GM21526 (cell line): ENCODE measurements at regions not wholly inside any gene's neighbourhood (a gene's known extent, or its start where the extent isn't known, plus 50 kb on each side); places are given as distances from the start of the nearest gene placed in this dataset.
"Not testable (repeated sequence)": the region's sequence is repeated elsewhere in the genome, so short reads cannot be mapped to it uniquely, and the experiment has no call there.

Experiments
- ATAC-seq: cut with Tn5 transposase; IDR thresholded peaks from one replicate; pipeline ENCODE4 v1.9.1; 2021; ENCODE audit warnings: moderate library complexity; ENCODE audit not compliant: unreplicated experiment, low FRiP score

DNA sequence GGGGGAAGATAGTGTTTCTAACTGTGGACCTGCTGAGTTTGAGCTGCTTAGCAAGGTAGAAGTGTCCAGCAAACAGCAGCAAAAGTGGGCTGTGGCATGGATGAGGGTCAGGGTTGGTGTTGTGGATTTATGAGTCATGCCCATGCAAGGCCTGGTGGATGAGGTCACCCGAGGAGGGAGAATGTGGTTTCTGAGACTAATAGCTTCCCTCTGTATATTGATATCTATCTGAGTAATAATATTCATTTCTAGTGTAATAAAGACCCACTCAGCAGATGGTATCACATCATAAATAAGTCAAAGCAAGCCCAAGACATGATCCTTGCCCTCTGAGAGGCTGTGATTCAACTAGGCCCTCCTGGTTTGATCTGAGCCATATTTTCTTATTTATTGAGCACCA, 597.8 kb upstream of the CLINT1 start:
- no peak for ATAC-seq

DNA sequence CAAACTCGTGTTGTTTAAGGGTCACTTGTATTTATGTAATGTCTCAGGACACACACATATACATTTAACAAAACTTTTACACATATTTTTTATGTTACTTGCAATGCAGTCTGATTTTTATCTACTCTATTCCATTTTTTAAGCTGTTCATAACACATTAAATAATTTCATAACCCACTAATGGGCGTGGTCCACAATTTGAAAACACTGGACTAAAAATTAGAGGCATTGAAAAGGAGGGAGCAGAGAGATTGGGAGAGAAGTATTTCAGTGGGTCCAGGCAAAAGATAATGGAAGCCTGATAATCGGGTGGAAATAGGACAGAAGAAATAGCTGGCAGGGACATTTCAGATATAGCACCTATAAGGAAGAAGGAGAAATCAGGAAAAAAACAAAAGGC, 597.3 kb upstream of the CLINT1 start:
- ATAC-seq = no peak

DNA sequence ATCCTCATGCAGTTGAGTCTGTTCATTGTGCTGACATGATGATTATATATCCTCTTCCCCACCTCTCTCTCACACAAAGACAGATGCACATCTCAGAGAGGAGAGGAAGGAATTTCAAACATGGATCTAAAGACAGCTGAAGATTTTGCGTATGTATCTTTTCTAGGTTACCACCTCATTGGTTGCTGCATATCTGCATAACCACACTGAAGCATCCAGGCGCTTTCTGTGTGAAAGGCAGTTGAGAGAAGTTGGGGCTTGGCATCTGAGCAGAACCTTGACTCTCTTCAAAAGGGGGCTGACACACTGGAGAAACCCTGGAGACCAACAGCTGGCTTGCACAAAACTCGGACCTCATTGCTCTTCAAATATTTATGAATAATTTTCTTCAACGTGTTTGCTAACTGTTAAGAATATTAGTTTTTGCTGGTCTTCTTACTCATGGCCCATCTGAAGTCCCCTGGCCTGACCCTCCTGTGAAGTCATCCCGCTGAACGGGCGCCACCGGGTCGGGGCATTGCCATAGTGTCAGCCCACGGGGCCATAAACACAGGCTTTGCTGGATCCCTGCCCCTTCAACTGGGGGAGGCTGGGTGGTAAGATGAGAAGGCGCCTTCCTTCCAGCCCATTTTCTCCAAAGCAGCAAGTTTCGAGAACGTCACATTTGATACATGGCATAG, 593.2 kb upstream of the CLINT1 start:
- ATAC-seq = no peak

DNA sequence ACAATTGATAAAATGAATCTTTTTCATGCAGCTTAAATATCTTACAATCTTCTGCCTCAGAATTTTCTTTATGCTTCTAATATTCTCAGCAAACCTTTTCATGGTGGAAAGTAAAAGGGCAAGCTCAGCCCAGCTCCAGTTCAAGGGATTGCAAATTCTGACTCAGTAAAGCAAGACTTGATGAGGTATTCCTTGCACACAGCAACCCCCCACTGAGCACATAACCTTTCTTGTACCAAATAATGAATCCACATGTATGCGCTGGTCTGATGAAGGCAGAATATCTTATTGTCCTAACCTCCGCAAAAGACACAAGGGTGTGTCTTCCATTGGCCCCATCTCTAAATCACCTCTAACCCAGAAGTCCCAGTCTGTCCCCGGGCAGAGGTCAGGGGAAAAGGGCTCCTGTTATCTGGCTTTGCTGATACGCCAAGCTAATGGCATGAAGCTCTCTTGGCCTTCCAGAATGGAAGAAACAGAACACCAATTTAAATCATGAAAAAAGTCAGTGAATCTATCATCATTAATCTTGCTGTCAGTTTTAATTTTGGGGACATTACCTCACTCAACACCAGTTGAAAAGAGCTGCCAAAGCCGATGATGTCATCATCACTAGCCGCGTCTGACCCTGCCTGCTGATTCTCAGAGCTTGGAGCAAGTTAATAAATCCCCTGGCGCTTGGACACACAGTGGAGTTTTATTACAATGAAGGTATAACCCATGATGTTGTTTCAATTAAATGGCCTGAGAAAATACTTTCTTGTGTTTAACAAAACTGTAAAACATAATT, 592.5 kb upstream of the CLINT1 start:
- no peak for ATAC-seq

DNA sequence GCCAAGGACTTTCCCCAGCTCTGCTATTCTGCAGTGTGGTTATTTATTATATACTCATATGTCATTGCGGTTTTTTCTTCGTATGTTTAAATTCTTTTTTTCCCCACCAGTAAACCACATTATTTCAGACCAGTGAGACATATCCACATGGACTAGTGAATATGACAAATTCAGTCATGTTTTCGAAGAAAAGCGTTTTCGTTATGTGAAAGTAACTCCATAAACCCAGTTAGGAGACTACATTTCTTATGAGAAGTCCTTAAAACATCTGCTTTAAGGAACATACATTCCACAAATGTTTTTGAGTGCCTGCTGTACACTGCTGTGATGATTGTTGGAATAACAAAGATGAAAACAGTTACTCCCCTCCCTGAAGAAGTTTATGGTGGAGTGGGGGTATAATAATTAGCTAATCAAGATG, 591.8 kb upstream of the CLINT1 start:
- no peak for ATAC-seq

DNA sequence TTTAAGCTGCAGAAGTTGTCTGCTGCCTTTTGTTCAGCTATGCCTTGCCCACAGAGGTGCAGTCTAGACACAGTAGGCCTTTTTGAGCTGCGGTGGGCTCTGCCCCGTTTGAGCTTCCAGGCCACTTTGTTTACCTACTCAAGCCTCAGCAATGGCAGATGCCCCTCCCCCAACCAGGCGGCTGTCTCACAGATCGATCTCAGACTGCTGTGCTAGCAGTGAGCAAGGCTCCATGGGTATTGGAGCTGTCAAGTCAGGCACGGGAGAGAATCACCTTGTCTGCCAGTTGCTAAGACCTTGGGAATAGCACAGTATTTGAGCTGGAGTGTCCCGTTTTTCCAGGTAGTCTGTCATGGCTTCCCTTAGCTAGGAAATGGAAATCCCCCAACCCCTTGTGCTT, 587.8 kb upstream of the CLINT1 start:
- ATAC-seq = not testable (repeated sequence)

DNA sequence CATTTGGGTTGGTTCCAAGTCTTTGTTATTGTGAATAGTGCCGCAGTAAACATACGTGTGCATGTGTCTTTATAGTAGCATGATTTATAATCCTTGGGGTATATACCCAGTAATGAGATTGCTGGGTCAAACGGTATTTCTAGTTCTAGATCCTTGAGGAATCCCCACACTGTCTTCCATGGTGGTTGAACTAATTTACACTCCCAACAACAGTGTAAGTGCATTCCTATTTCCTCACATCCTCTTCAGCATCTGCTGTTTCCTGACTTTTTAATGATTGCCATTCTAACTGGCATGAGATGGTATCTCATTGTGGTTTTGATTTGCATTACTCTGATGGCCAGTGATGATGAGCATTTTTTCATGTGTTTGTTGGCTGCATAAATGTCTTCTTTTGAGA, 580.3 kb upstream of the CLINT1 start:
- ATAC-seq = not testable (repeated sequence)

DNA sequence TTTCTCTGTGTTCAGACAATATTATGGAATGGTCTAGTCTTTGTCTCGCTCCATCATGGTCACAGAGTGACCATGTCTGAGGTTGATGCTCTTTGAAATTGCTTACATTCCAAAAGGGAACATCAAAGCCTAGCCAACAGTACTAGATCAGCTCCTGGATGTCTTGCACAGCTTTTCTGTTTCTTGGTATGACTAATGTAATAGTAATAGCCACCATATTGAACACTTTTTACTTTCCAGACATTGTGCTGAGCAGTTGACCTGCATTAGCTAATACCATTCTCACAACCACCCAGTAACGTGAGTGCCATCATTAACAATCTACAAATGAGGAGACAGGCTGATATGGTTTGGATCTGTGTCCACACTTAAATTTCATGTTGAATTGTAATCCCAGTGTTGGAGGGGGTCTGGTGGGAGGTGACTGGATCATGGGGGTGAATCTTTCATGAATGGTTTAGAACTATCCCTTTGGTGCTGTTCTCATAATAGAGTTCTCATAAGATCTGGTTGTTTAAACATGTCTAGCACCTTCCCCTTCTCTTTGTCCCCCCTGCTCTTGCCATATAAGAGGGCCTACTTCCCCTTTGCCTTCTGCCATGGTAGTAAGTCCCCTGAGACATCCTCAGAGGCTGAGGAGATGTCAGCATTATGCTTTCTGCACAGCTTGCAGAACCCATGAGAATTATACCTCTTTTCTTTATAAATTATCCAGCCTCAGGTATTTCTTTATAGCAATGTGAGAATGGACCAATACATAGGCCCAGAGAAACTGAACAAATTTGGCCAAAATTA, 577.5 kb upstream of the CLINT1 start:
- ATAC-seq = no peak

DNA sequence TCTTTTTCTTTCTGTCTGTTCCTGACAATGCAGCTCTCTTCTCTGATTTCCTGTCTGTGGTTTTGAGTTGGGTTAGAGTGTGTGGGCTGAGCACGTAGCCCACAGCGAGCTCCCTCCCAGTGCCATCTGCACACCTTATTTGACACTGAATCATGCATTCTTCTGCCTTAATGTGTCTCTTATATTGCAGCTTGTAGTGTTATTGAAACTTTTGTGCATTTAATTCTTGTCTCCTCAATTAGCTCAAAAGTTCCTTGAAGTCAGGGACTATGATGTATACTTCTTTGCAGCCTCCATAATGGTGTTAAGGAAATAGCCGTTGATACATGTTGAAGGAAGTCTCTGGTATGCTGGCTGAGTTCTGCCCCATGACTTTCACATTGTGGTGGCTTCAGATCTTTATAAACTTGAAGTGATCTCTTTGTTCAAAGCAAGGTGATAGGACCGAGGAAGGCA, 576.2 kb upstream of the CLINT1 start:
- ATAC-seq = peak; percentile 66

DNA sequence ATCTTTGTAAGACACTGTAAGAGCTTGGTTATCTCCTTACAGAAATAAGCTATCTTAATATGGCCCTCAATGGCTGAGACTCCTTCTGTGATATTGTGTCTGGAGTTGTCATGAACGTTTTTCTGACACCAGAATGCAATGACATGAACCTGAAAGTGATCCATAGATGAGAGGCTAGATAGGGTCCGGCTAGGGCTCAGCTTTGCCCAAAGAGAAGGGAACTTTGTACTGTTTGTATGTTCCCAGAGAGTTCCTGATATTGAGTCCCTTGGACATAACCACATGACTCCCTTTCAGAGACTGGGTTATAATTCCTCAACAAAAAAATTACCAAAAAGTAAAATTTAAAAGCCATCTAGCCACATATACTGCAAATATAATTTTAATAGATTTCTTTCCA, 575.8 kb upstream of the CLINT1 start:
- ATAC-seq = no peak

DNA sequence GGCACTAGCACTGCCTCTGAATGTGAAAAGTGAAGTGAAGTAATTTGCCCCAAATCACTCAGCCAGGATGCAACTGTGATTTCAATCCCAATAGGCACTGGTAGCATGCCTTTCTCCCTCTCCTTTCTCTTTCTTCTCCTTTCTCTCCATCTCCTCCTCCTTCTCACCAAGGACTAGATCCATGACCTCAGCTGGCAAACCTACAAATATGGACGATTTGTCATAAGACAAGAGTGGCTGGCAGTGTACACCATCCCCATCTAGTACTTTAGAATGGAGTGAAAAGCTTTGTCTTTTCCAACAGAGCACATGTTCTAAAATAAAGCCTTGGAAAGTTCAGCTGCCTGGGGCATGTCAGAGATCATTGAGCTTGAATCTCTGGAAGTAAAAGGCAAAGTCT, 574.7 kb upstream of the CLINT1 start:
- no peak for ATAC-seq

DNA sequence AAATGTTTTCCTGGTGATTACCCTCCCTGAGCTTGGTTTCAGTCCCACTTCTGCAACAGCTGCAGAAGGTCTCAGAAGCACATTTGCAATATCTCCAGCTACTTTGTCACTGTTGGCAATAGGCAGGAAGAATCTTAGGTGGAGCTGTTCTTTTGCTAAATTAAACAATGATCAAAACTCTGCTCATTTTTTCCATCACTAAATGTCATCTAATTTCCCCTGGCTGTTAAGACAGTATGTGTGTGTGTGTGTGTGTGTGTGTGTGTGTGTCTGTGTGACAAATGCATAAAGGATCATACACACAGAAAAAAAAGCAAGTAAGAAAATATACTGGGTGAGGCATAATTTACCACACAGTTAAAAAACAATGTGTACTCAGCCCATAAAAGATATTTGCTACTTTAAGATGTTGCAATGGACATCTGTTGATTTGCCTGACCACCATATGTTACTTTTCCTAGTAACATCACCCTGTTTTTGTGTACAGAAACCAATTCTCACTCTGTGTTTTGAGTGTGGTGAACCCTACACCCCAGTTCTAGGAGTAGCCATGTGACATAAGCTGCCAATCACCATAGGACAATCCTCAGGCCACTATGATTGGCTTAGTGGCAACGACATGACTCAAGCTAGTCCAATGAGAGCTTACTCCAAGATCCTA, 572.6 kb upstream of the CLINT1 start:
- no peak for ATAC-seq

DNA sequence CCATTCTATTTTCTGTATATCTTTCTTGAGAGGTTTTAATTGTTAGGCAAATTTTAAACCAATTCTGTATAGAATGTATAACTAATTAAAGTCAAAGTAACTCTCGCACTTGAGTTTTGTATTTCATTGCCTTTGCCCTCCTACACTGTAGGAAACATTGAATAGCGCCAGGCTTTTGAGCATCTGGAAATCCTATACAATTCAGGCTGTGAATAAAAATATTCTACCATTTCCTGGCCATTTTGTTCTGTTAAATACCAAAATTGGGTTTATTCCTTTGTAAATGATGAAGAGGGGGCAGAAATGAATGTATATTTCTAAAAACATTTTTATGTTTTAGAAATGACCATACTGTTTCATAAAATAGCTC, 571.8 kb upstream of the CLINT1 start:
- no peak for ATAC-seq

DNA sequence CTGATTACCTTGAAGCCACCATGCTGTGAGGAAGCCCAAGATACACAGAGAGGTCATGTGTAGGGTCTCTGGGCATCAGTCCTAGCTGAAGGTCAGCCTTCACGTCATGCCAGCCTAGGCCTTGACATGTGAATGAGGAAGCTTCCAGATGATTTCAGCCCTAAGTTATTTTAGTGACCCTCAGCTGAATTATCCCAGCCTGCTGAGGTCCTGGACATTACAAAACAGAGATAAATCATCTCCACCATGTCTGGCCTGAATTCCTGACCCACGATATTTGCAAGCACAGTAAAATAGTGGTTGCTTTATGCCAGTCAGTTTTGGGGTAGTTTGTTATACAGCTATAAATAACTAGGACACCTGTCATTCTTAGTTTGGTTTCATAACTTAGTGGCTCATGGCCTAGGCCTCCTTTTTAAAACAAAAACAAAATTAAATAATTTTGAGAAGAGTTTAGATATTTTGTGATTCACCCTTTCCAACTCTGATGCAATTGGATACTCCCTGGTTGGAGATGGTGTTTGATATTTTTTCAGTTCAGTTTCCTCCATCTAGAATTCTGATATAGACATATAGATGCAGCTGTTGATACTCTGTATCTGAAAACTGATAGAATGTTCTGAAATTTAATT, 571.3 kb upstream of the CLINT1 start:
- no peak for ATAC-seq

DNA sequence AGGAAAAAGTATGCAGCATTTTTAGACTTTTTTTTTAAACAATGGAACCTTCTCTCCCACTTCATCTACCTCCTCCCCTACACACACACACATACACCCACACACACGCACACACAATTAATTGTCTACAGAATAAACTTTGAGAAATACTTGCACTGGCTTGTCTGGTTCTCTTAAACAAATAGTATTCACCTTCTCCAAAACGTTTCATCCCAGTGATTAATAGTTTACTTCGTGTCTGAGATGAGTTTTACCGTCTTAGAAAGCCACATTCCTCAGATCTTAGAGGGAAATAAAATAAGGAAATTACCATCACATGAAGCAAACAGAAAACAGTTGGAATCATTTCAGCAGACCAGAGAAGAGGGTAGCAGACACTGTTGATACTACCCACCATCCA, 570.6 kb upstream of the CLINT1 start:
- ATAC-seq = no peak

DNA sequence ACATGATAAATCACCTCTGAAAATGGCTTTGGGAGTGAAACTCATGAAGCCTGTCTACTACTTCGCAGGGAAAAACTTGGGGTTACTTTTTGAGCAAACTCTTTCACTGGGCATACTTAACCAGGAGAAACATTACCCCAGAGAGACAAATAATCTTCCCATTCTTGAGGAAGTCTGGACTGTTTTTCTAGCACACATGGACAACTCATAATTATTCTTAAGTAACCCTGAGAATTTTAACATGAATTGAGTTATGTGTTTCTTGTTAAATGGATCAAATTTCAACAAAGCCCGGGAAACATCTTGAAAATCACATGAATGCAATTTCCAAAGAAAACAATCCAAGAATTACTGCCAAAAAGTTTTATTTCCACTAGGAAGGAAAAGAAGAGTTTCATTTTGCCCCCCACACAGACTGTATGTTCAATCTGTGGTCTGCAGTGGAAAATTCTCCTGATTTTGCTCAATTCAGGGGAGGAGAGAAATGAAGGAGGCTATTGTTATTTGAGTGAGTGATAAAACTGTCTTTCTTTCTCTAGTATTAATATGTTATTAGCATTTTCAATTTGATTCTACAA, 564.8 kb upstream of the CLINT1 start:
- no peak for ATAC-seq

DNA sequence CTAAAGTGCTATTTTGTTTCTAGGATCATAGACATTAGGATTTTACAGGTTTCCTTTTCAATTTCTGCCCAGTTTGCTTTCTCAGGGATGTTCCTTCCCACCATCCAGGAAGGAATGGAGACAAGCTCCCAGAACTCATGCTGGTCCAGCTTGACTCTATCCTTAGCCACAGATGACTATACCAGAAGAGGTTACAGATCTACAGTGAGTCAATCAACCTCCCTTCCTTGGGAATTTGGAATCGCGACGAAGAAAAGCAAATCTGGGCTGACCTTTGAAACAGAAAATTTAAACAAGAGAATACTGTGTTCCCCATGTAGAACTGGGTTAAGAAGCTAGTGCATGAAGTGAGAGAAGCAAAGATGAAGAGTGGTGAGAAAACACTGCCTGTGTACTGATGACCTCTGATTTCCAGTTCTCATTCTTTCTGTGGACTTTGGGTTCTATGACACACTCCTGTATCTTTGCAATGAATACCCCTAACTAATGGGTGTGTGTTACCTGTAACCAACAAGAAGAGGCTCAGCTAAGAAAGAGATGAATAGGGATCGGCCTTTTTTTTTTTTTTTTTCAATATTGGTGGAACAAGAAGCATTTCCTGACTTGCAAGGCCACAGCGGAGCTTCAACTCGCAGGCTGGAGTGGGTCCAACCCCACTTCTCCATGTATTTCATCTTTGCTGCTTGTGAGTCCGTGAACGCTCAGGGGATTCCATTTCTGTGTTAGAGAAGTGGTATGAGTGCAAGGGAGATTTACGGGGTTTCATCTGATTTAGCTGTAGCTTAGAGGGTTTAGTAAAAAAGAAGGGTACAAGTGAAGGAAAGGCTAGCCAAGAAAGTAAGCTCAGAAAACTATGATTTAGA, 563.9 kb upstream of the CLINT1 start:
- no peak for ATAC-seq

DNA sequence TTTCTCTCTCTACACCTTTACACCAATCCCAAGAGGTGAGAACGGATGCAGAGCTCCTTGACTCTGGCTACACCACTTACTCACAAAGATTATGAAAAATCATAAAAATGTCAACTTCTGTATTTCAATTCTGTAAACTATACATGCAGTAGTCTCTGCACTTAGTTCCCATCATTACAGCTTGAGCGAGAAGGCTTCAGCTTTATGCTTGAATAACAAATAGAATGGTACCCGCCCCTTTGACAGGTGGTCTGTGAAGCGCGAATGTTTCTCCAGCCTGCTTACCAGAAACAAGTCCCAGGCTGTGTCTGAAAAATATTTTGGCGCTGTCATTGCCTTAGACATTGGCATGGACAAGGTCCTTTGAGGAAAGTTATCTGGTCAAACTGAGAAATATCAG, 562.4 kb upstream of the CLINT1 start:
- no peak for ATAC-seq

DNA sequence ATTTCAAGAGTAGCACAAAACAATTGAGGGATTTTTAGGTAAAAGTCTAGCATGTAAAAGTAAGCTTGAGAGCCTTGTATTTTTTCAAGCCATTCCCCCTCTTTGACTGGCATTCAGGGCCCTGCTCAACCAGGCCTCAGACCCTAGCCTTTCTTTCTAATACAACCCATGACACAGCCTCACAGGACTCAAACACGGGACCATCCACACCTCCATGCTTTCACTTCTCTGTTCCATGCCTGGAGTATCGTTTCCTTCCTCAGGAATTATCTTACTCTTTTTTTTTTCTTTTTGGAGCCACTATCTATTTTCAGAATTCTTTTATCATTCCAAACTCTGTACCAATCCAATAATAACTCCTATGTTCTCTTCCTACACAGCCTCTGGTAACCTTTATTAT, 560.2 kb upstream of the CLINT1 start:
- no peak for ATAC-seq
